ENCODE measurements at regions not wholly inside any gene's neighbourhood (a gene's known extent, or its start where the extent isn't known, plus 50 kb on each side); places are given as distances from the start of the nearest gene placed in this dataset.

- TF ChIP-seq POLR2A (IDR thresholded peaks at IDR 0.05; ENCODE audit: low read depth, low read length) (no peak), POLR2AphosphoS5 (IDR thresholded peaks at IDR 0.05; ENCODE audit: low read depth, low read length) (no peak)
These were observed 78.4 kb upstream of the TP53I11 start for GRCh38 chr11:45028911-45029682.
